ENCODE measurements at regions not wholly inside any gene's neighbourhood (a gene's known extent, or its start where the extent isn't known, plus 50 kb on each side); places are given as distances from the start of the nearest gene placed in this dataset.

DNA sequence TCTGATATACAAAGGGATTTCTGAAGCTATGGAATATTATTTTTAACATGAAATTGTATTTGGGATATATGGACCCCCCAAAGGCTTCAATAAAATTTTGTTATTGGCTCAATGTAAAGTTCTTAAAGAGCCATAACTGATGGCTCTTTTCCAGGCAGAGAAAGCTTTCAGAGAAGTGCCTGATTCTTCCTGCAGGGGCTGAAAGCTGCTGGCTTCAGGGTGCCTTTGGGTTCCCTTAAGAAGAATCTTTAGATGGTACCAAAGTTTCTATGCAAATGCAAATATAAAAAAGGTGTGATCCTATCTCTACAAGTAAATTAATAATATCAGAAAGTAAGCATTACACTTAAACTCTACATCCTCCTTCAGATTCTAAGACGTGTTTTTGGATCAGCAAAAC, 72.6 kb downstream of the NR2F2 start:
- no peak for DNase-seq (ENCODE audit: low read depth in 2 of 2)
- Histone ChIP-seq H3K4me1 (ENCODE audit: control insufficient read depth, extremely low read depth, insufficient read depth, low read length) (no peaks in the 10 kb centered on the region), H3K9me3 (ENCODE audit: control insufficient read depth, insufficient read depth, low read depth, low read length) (no peaks in the 10 kb centered on the region), H3K9ac (ENCODE audit: insufficient read depth, low read length) (no peak overlapping the region), H2AFZ (ENCODE audit: low read length) (no peak overlapping the region), H3K36me3 (ENCODE audit: control insufficient read depth, insufficient read depth, low read length) (no peaks in the 10 kb centered on the region), H3K27me3 (ENCODE audit: control insufficient read depth, insufficient read depth, low read length) (peaks cover 5% of the 10 kb centered on the region), H3K4me3 (replicated peaks in 1 of 4; ENCODE audit: control extremely low read depth in 1 of 4, insufficient read depth in 1 of 4, low read depth in 3 of 4, low read length in 4 of 4) (no peak overlapping the region), H4K20me1 (ENCODE audit: control insufficient read depth, extremely low read depth, insufficient read depth, low read length) (no peaks in the 10 kb centered on the region), H3K4me2 (ENCODE audit: extremely low read depth, insufficient read depth, low read length) (no peak overlapping the region), H3K27ac (ENCODE audit: insufficient read depth, low read length) (no peak overlapping the region), H3K79me2 (ENCODE audit: control insufficient read depth, insufficient read depth, low read length) (no peaks in the 10 kb centered on the region)
- no peak for TF ChIP-seq EZH2 (IDR thresholded peaks at IDR 0.05; ENCODE audit: low read length, missing control alignments)
- TF ChIP-seq, protein P1, sequence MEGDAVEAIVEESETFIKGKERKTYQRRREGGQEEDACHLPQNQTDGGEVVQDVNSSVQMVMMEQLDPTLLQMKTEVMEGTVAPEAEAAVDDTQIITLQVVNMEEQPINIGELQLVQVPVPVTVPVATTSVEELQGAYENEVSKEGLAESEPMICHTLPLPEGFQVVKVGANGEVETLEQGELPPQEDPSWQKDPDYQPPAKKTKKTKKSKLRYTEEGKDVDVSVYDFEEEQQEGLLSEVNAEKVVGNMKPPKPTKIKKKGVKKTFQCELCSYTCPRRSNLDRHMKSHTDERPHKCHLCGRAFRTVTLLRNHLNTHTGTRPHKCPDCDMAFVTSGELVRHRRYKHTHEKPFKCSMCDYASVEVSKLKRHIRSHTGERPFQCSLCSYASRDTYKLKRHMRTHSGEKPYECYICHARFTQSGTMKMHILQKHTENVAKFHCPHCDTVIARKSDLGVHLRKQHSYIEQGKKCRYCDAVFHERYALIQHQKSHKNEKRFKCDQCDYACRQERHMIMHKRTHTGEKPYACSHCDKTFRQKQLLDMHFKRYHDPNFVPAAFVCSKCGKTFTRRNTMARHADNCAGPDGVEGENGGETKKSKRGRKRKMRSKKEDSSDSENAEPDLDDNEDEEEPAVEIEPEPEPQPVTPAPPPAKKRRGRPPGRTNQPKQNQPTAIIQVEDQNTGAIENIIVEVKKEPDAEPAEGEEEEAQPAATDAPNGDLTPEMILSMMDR (conservative IDR thresholded peaks at IDR 0.05 in 1 of 2, IDR thresholded peaks at IDR 0.05 in 1 of 2; ENCODE audit: low read depth in 1 of 2, low read length in 2 of 2): no peak

DNA sequence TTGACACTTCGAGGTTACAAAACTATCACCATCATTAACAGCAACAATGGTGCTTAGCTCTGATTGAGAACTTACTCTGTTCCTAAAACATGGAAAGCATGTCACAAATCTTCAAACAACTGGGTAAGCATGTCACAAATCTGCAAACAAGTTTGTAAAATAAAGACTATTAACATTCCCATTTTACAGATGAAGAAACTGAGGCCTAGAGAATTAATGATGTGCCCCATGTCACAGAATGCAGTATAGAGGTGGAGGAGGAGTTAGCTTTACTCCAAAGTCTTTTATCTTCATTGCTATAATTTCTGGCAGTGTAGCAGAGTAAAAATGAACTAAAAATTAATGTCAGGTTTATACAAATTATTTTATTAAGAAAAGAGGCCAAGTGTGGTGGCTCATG, 73.4 kb downstream of the NR2F2 start:
- TF ChIP-seq EZH2 (IDR thresholded peaks at IDR 0.05; ENCODE audit: low read length, missing control alignments): no peak
- TF ChIP-seq, protein P1 (conservative IDR thresholded peaks at IDR 0.05 in 1 of 2, IDR thresholded peaks at IDR 0.05 in 1 of 2; ENCODE audit: low read depth in 1 of 2, low read length in 2 of 2): no peak

DNA sequence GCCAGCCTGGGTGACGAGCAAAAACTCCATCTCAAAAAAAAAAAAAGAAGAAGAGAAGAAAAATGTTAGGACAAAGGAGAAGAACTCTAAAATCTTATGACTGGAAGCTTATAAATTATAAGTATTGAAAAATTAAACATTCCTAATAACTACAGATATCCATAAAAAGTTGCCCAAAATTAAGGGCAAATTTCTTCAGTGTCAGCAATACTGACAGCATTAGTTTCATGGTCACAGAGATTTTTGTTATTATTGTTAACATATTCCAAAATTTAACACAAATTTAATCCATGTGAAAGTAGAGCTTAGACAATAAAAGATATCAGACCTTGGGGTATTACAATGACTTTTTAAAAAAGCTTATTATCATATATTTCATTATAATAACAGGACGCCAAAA, 74.1 kb downstream of the NR2F2 start:
- no peaks in the 10 kb centered on the region for H3K36me3 ChIP-seq (ENCODE audit: control insufficient read depth, insufficient read depth, low read length)
- H2AFZ ChIP-seq (ENCODE audit: low read length): no peak overlapping the region
- no peak overlapping the region for H3K9ac ChIP-seq (ENCODE audit: insufficient read depth, low read length)
- H3K27me3 ChIP-seq (ENCODE audit: control insufficient read depth, insufficient read depth, low read length): peaks cover 15% of the 10 kb centered on the region
- H3K27ac ChIP-seq (ENCODE audit: insufficient read depth, low read length): no peak overlapping the region
- no peak for DNase-seq (ENCODE audit: low read depth in 2 of 2)
- H3K4me1 ChIP-seq (ENCODE audit: control insufficient read depth, extremely low read depth, insufficient read depth, low read length): no peaks in the 10 kb centered on the region
- H3K79me2 ChIP-seq (ENCODE audit: control insufficient read depth, insufficient read depth, low read length): no peaks in the 10 kb centered on the region
- no peak overlapping the region for H3K4me2 ChIP-seq (ENCODE audit: extremely low read depth, insufficient read depth, low read length)
- TF ChIP-seq EZH2 (IDR thresholded peaks at IDR 0.05; ENCODE audit: low read length, missing control alignments): no peak
- TF ChIP-seq, protein P1 (conservative IDR thresholded peaks at IDR 0.05 in 1 of 2, IDR thresholded peaks at IDR 0.05 in 1 of 2; ENCODE audit: low read depth in 1 of 2, low read length in 2 of 2): no peak
- no peaks in the 10 kb centered on the region for H3K9me3 ChIP-seq (ENCODE audit: control insufficient read depth, insufficient read depth, low read depth, low read length)
- no peaks in the 10 kb centered on the region for H4K20me1 ChIP-seq (ENCODE audit: control insufficient read depth, extremely low read depth, insufficient read depth, low read length)
- H3K4me3 ChIP-seq (replicated peaks in 1 of 4; ENCODE audit: control extremely low read depth in 1 of 4, insufficient read depth in 1 of 4, low read depth in 3 of 4, low read length in 4 of 4): no peak overlapping the region

More for the DNA sequence above, 73.4 kb downstream of the NR2F2 start:
- Histone ChIP-seq H3K9me3 (ENCODE audit: control insufficient read depth, insufficient read depth, low read depth, low read length) (no peaks in the 10 kb centered on the region), H3K36me3 (ENCODE audit: control insufficient read depth, insufficient read depth, low read length) (no peaks in the 10 kb centered on the region), H3K4me1 (ENCODE audit: control insufficient read depth, extremely low read depth, insufficient read depth, low read length) (no peaks in the 10 kb centered on the region), H3K27ac (ENCODE audit: insufficient read depth, low read length) (no peak overlapping the region), H3K9ac (ENCODE audit: insufficient read depth, low read length) (no peak overlapping the region), H2AFZ (ENCODE audit: low read length) (no peak overlapping the region), H3K27me3 (ENCODE audit: control insufficient read depth, insufficient read depth, low read length) (peaks cover 10% of the 10 kb centered on the region), H3K4me3 (replicated peaks in 1 of 4; ENCODE audit: control extremely low read depth in 1 of 4, insufficient read depth in 1 of 4, low read depth in 3 of 4, low read length in 4 of 4) (no peak overlapping the region), H3K79me2 (ENCODE audit: control insufficient read depth, insufficient read depth, low read length) (no peaks in the 10 kb centered on the region), H3K4me2 (ENCODE audit: extremely low read depth, insufficient read depth, low read length) (no peak overlapping the region), H4K20me1 (ENCODE audit: control insufficient read depth, extremely low read depth, insufficient read depth, low read length) (no peaks in the 10 kb centered on the region)
- DNase-seq (ENCODE audit: low read depth in 2 of 2): no peak

All from fibroblast of lung (primary cell).